ENCODE measurements at regions not wholly inside any gene's neighbourhood (a gene's known extent, or its start where the extent isn't known, plus 50 kb on each side); places are given as distances from the start of the nearest gene placed in this dataset.

DNA sequence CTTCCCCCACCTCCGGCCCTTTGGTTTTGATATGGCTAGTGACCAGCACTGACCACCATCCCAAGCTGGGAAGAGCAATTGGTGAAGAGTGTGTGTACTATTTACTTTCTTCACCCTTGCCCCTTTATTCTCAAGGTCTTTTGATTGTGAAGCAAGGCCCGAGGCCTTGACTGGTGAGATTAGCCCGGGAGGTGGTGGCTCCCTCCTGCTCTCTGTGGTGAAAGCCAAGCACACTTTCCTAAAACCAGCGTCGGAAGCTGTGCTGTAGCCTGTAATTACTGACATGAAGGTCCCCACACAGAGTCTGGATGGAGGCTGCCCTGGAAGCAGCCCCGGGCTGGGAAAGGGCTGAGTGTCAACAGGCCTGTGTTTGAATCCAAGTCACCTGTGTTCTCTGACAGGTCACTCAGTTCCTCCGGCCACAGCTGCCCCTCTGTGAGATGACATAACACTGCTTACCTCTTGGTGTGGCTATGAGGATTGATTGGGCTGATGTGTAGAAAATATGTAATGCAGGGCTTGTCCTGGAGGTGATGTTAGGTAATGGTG lies 60.5 kb upstream of the PRR23C start:
- Histone ChIP-seq H3K27me3 (peaks cover 0 to 22% (median 0%) of the 10 kb centered on the region in 7 donors), H3K36me3 (no peaks in the 10 kb centered on the region), H3K4me1 (no peaks in the 10 kb centered on the region), H3K27ac (no peak overlapping the region), H3K9me3 (no peaks in the 10 kb centered on the region), H3K4me3 (no peak overlapping the region)
- TF ChIP-seq, protein P1, sequence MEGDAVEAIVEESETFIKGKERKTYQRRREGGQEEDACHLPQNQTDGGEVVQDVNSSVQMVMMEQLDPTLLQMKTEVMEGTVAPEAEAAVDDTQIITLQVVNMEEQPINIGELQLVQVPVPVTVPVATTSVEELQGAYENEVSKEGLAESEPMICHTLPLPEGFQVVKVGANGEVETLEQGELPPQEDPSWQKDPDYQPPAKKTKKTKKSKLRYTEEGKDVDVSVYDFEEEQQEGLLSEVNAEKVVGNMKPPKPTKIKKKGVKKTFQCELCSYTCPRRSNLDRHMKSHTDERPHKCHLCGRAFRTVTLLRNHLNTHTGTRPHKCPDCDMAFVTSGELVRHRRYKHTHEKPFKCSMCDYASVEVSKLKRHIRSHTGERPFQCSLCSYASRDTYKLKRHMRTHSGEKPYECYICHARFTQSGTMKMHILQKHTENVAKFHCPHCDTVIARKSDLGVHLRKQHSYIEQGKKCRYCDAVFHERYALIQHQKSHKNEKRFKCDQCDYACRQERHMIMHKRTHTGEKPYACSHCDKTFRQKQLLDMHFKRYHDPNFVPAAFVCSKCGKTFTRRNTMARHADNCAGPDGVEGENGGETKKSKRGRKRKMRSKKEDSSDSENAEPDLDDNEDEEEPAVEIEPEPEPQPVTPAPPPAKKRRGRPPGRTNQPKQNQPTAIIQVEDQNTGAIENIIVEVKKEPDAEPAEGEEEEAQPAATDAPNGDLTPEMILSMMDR (IDR thresholded peaks at IDR 0.05): no peak
- intact Hi-C loops (cut with DNase I): loop anchor here in 1 of 10 donors (10.0 kb wide), 1 partner anchor 170 kb away; no protein-coding TSS in a partner anchor
- no peak for ATAC-seq
- DNase-seq: no peak
- 71 to 72% methylated on average over 7 of the region's 7 CpGs for WGBS, 2 donors

DNA sequence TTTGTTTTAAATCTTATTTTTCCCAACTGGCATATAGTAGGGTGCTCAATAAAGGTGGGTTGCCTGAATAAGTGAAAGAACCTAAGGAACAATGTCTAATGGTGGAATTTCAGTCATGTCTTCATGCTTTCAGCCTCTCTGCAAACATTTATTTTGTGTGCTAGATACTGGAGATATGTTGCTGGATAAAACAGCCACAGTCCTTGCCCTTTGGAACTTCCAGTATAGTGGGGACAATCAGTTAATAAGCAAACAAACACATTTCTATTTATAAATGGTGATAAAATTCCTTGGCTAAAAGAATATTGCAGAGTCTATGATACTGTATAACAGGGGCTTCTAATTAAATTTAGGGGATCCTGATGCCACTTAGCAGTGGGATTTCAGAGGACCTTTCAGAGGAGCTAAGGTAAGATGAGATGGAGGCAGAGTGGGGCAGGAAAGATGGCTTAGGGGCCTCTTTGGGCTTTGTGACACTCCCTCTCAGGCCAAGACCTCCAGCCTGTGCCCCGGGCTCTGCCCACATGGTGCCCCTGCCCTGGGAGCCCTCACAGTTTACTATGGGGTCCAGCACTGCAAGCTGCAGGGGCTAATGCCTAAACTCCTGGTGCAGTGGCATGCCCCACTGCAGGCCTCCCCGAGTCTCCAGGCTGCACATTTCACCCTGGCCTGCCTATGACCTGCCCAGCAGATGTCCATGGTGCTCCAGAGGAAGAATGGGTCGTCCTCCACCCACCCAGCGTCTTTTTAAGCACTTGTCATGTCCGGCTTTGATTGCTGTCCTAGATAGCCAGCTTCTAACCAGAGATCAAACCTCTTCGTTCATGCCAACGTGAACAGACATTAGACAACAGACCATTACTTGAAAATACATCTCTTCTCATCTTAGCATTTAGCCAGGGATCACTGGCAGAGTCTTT lies 61.6 kb upstream of the PRR23C start:
- Histone ChIP-seq H3K36me3 (no peaks in the 10 kb centered on the region), H3K27ac (no peak overlapping the region), H3K4me3 (no peak overlapping the region), H3K27me3 (peaks cover 0 to 28% (median 3%) of the 10 kb centered on the region in 7 donors), H3K9me3 (no peaks in the 10 kb centered on the region), H3K4me1 (no peaks in the 10 kb centered on the region)
- TF ChIP-seq, protein P1 (IDR thresholded peaks at IDR 0.05): no peak
- DNase-seq: no peak
- no peak for ATAC-seq
- 70% methylated on average over 7 of the region's 7 CpGs for WGBS, 2 donors
- intact Hi-C loops (cut with DNase I): loop anchor here in 1 of 10 donors (10.0 kb wide), 1 partner anchor 171 kb away; no protein-coding TSS in a partner anchor

- intact Hi-C loops (cut with DNase I): loop anchor here in 1 of 10 donors (10.0 kb wide), 1 partner anchor 173 kb away; no protein-coding TSS in a partner anchor
- ATAC-seq: no peak
- H3K27me3 ChIP-seq: peaks cover 0 to 18% (median 8%) of the 10 kb centered on the region in 7 donors
- H3K4me1 ChIP-seq: no peaks in the 10 kb centered on the region
- no peak overlapping the region for H3K27ac ChIP-seq
- TF ChIP-seq, protein P1 (IDR thresholded peaks at IDR 0.05): no peak
- no peaks in the 10 kb centered on the region for H3K9me3 ChIP-seq
- no peak overlapping the region for H3K4me3 ChIP-seq
- WGBS, 2 donors: 72 to 74% methylated on average over 13 of the region's 13 CpGs
- no peaks in the 10 kb centered on the region for H3K36me3 ChIP-seq
- DNase-seq: no peak
These were observed 62.9 kb upstream of the PRR23C start for GRCh38 chr3:139107424-139108252.
